Immature natural killer cell (primary cell): ENCODE measurements at regions not wholly inside any gene's neighbourhood (a gene's known extent, or its start where the extent isn't known, plus 50 kb on each side); places are given as distances from the start of the nearest gene placed in this dataset.

Source experiments
- DNase-seq, 3 donors: peaks; one replicate each; pipeline ENCODE4 v3.0.0; 2022; ENCODE audit warnings: mixed read lengths in 1 of 3
- H3K27ac Mint-ChIP-seq, 6 donors: one replicate each; pipeline ENCODE4 v1.8.0; 2020; ENCODE audit warnings: mixed read lengths in 6 of 6, mild to moderate bottlenecking in 5 of 6, inconsistent platforms in 4 of 6, moderate library complexity in 3 of 6
- H3K27me3 Mint-ChIP-seq, 3 donors: one replicate each; pipeline ENCODE4 v1.8.0; 2020 to 2021; ENCODE audit warnings: low read depth in 3 of 3, mild to moderate bottlenecking in 3 of 3, mixed read lengths in 3 of 3, moderate library complexity in 3 of 3, inconsistent platforms in 1 of 3
- H3K36me3 Mint-ChIP-seq, 3 donors: one replicate each; pipeline ENCODE4 v1.8.0; 2020; ENCODE audit warnings: mixed read lengths in 3 of 3, inconsistent platforms in 2 of 3, mild to moderate bottlenecking in 2 of 3
- H3K4me1 Mint-ChIP-seq, 2 donors: one replicate each; pipeline ENCODE4 v1.8.0; 2020; ENCODE audit warnings: inconsistent platforms in 2 of 2, mild to moderate bottlenecking in 2 of 2, mixed read lengths in 2 of 2, moderate library complexity in 1 of 2
- H3K4me3 Mint-ChIP-seq, 5 donors: one replicate each; pipeline ENCODE4 v1.8.0; 2020; ENCODE audit warnings: mild to moderate bottlenecking in 5 of 5, mixed read lengths in 5 of 5, inconsistent platforms in 3 of 5, moderate library complexity in 3 of 5
- H3K9me3 Mint-ChIP-seq, 6 donors: one replicate each; pipeline ENCODE4 v1.8.0; 2020; ENCODE audit warnings: mild to moderate bottlenecking in 6 of 6, mixed read lengths in 6 of 6, inconsistent platforms in 4 of 6, moderate library complexity in 3 of 6

- H3K9me3 Mint-ChIP-seq, result peaks cover 6 to 29% (median 14%) of the 10 kb centered on the region in 6 donors
- H3K4me1 Mint-ChIP-seq, result no peaks in the 10 kb centered on the region
- peaks cover 6 to 13% (median 11%) of the 10 kb centered on the region in 3 donors for H3K36me3 Mint-ChIP-seq
- H3K4me3 Mint-ChIP-seq, result no peak overlapping the region
- peaks cover 1 to 6% (median 3%) of the 10 kb centered on the region in 3 donors for H3K27me3 Mint-ChIP-seq
- no peak overlapping the region for H3K27ac Mint-ChIP-seq
- DNase-seq, result no peak
Observed at GRCh38 chr12:67816269-67816668, 167.7 kb downstream of the DYRK2 start.

- Mint-ChIP-seq H3K9me3 (peaks cover 6 to 29% (median 14%) of the 10 kb centered on the region in 6 donors), H3K27me3 (peaks cover 3 to 6% (median 4%) of the 10 kb centered on the region in 3 donors), H3K36me3 (peaks cover 6 to 13% (median 11%) of the 10 kb centered on the region in 3 donors), H3K4me3 (no peak overlapping the region), H3K27ac (no peak overlapping the region), H3K4me1 (no peaks in the 10 kb centered on the region)
- DNase-seq, result no peak
Observed at GRCh38 chr12:67818459-67818903, 169.9 kb downstream of the DYRK2 start.

GRCh38 chr12:67819902-67820301 lies 169.3 kb upstream of the IFNG-AS1 start:
- peaks cover 3 to 5% (median 4%) of the 10 kb centered on the region in 3 donors for H3K27me3 Mint-ChIP-seq
- no peak overlapping the region for H3K4me3 Mint-ChIP-seq
- peaks cover 6 to 29% (median 14%) of the 10 kb centered on the region in 6 donors for H3K9me3 Mint-ChIP-seq
- H3K27ac Mint-ChIP-seq, result no peak overlapping the region
- DNase-seq, result no peak
- H3K4me1 Mint-ChIP-seq, result no peaks in the 10 kb centered on the region
- H3K36me3 Mint-ChIP-seq, result peaks cover 6 to 13% (median 11%) of the 10 kb centered on the region in 3 donors

GRCh38 chr12:67820694-67821093 lies 168.6 kb upstream of the IFNG-AS1 start:
- Mint-ChIP-seq H3K4me1 (no peaks in the 10 kb centered on the region), H3K4me3 (no peak overlapping the region), H3K36me3 (peaks cover 6 to 13% (median 11%) of the 10 kb centered on the region in 3 donors), H3K27me3 (peaks cover 3 to 5% (median 4%) of the 10 kb centered on the region in 3 donors), H3K9me3 (peaks cover 6 to 21% (median 13%) of the 10 kb centered on the region in 6 donors), H3K27ac (no peak overlapping the region)
- no peak for DNase-seq

GRCh38 chr12:67822826-67823225 lies 166.4 kb upstream of the IFNG-AS1 start:
- Mint-ChIP-seq H3K4me1 (no peaks in the 10 kb centered on the region), H3K27me3 (peaks cover 2 to 4% (median 3%) of the 10 kb centered on the region in 3 donors), H3K27ac (no peak overlapping the region), H3K9me3 (peaks cover 0 to under 1% (median 0%) of the 10 kb centered on the region in 6 donors), H3K36me3 (no peaks in the 10 kb centered on the region), H3K4me3 (no peak overlapping the region)
- no peak for DNase-seq

GRCh38 chr12:67826148-67826547 lies 163.1 kb upstream of the IFNG-AS1 start:
- no peaks in the 10 kb centered on the region for H3K36me3 Mint-ChIP-seq
- H3K9me3 Mint-ChIP-seq, result no peaks in the 10 kb centered on the region
- H3K27ac Mint-ChIP-seq, result no peak overlapping the region
- no peak overlapping the region for H3K4me3 Mint-ChIP-seq
- no peaks in the 10 kb centered on the region for H3K4me1 Mint-ChIP-seq
- peaks cover 0 to 2% (median 2%) of the 10 kb centered on the region in 3 donors for H3K27me3 Mint-ChIP-seq
- DNase-seq, result no peak

GRCh38 chr12:67826946-67827720 lies 162.1 kb upstream of the IFNG-AS1 start:
- Mint-ChIP-seq H3K4me3 (no peak overlapping the region), H3K36me3 (no peaks in the 10 kb centered on the region), H3K27ac (no peak overlapping the region), H3K27me3 (peaks cover 0 to 2% (median 2%) of the 10 kb centered on the region in 3 donors), H3K4me1 (no peaks in the 10 kb centered on the region), H3K9me3 (no peaks in the 10 kb centered on the region)
- DNase-seq, result no peak

- Mint-ChIP-seq H3K36me3 (no peaks in the 10 kb centered on the region), H3K27ac (peak overlapping the region in 1 of 6 donors; percentile 21), H3K4me3 (peak overlapping the region in 1 of 5 donors; percentile 61), H3K27me3 (peaks cover 0 to 2% (median 0%) of the 10 kb centered on the region in 3 donors), H3K9me3 (no peaks in the 10 kb centered on the region), H3K4me1 (no peaks in the 10 kb centered on the region)
- no peak for DNase-seq
Observed at GRCh38 chr12:67827820-67828383, 161.3 kb upstream of the IFNG-AS1 start.

GRCh38 chr12:67829896-67830295 lies 159.4 kb upstream of the IFNG-AS1 start:
- Mint-ChIP-seq H3K27me3 (peaks cover 0 to 2% (median 0%) of the 10 kb centered on the region in 3 donors), H3K9me3 (no peaks in the 10 kb centered on the region), H3K4me3 (no peak overlapping the region), H3K27ac (no peak overlapping the region), H3K36me3 (no peaks in the 10 kb centered on the region), H3K4me1 (no peaks in the 10 kb centered on the region)
- no peak for DNase-seq

GRCh38 chr12:67832155-67832554 lies 157.1 kb upstream of the IFNG-AS1 start:
- H3K27ac Mint-ChIP-seq, result no peak overlapping the region
- H3K36me3 Mint-ChIP-seq, result no peaks in the 10 kb centered on the region
- H3K4me3 Mint-ChIP-seq, result no peak overlapping the region
- no peaks in the 10 kb centered on the region for H3K27me3 Mint-ChIP-seq
- no peaks in the 10 kb centered on the region for H3K4me1 Mint-ChIP-seq
- H3K9me3 Mint-ChIP-seq, result peaks cover 0 to 2% (median 0%) of the 10 kb centered on the region in 6 donors
- no peak for DNase-seq

- H3K27ac Mint-ChIP-seq, result no peak overlapping the region
- H3K27me3 Mint-ChIP-seq, result peaks cover 0 to 2% (median under 1%) of the 10 kb centered on the region in 3 donors
- DNase-seq, result no peak
- no peaks in the 10 kb centered on the region for H3K4me1 Mint-ChIP-seq
- H3K4me3 Mint-ChIP-seq, result no peak overlapping the region
- peaks cover 1 to 12% (median 4%) of the 10 kb centered on the region in 6 donors for H3K9me3 Mint-ChIP-seq
- peaks cover 0 to 2% (median under 1%) of the 10 kb centered on the region in 3 donors for H3K36me3 Mint-ChIP-seq
Observed at GRCh38 chr12:67833602-67834001, 155.6 kb upstream of the IFNG-AS1 start.

- H3K4me1 Mint-ChIP-seq, result no peaks in the 10 kb centered on the region
- H3K9me3 Mint-ChIP-seq, result peaks cover 8 to 20% (median 15%) of the 10 kb centered on the region in 6 donors
- DNase-seq, result no peak
- no peak overlapping the region for H3K4me3 Mint-ChIP-seq
- H3K27ac Mint-ChIP-seq, result no peak overlapping the region
- peaks cover 0 to 5% (median 2%) of the 10 kb centered on the region in 3 donors for H3K27me3 Mint-ChIP-seq
- H3K36me3 Mint-ChIP-seq, result peaks cover 0 to 11% (median 7%) of the 10 kb centered on the region in 3 donors
Observed at GRCh38 chr12:67837876-67838275, 151.4 kb upstream of the IFNG-AS1 start.

- no peak for DNase-seq
- Mint-ChIP-seq H3K27me3 (peaks cover 0 to 8% (median 4%) of the 10 kb centered on the region in 3 donors), H3K27ac (no peak overlapping the region), H3K4me1 (no peaks in the 10 kb centered on the region), H3K4me3 (no peak overlapping the region), H3K9me3 (peaks cover 9 to 20% (median 15%) of the 10 kb centered on the region in 6 donors), H3K36me3 (peaks cover 0 to 11% (median 7%) of the 10 kb centered on the region in 3 donors)
Observed at GRCh38 chr12:67842124-67842523, 147.1 kb upstream of the IFNG-AS1 start.

- Mint-ChIP-seq H3K36me3 (peaks cover 0 to 11% (median 7%) of the 10 kb centered on the region in 3 donors), H3K4me3 (no peak overlapping the region), H3K9me3 (peaks cover 9 to 15% (median 12%) of the 10 kb centered on the region in 6 donors), H3K27me3 (peaks cover 0 to 8% (median 2%) of the 10 kb centered on the region in 3 donors), H3K4me1 (no peaks in the 10 kb centered on the region), H3K27ac (no peak overlapping the region)
- DNase-seq, result no peak
Observed at GRCh38 chr12:67843257-67843656, 146.0 kb upstream of the IFNG-AS1 start.
